PC-9 (cell line): ENCODE measurements at regions not wholly inside any gene's neighbourhood (a gene's known extent, or its start where the extent isn't known, plus 50 kb on each side); places are given as distances from the start of the nearest gene placed in this dataset.
A peak's percentile ranks its signal among the peaks of the same experiment; 100 is the strongest.

Source experiments
- BruUV-seq: library from RNA; stranded (reverse); fragments of 400-500 nt; replicated peaks from 2 replicates; lab custom pipeline; 2021; lab: Mats Ljungman, UMichigan
- CTCF ChIA-PET: fragments of 300-600 bp; sonication (Branson Sonifier 250); formaldehyde crosslinking; loops from one replicate; lab custom pipeline; 2022; ENCODE audit warnings: antibody characterized with exemption; lab: Charles Lee
- POLR2A ChIA-PET: fragments of 300-600 bp; sonication (Branson Sonifier 250); formaldehyde crosslinking; loops from one replicate; lab custom pipeline; 2022; ENCODE audit warnings: antibody characterized with exemption; ENCODE audit not compliant: unreplicated experiment; lab: Charles Lee
- DNase-seq, 2 experiments: peaks; one replicate each; pipeline versions ENCODE4 v3.0.0 to v3.0.0-alpha.2; 2015 to 2022; ENCODE audit warnings: mixed read lengths in 1 of 2
- H2AFZ ChIP-seq: fragments of 200-600 bp; sonication (generic); 2 replicates; pipeline ENCODE4 v1.8.1; 2017; ENCODE audit warnings: antibody characterized with exemption
- H3F3A ChIP-seq: fragments of 200-600 bp; sonication (generic); 2 replicates; pipeline ENCODE4 v1.8.1; 2017; ENCODE audit warnings: antibody characterized with exemption, mild to moderate bottlenecking, low read depth; ENCODE audit not compliant: insufficient read depth
- H3K27ac ChIP-seq: fragments of 200-600 bp; sonication (generic); 2 replicates; pipeline ENCODE4 v1.6.1; 2016; ENCODE audit warnings: mixed run types
- H3K27me3 ChIP-seq: fragments of 200-600 bp; sonication (generic); 2 replicates; pipeline ENCODE4 v1.6.1; 2016; ENCODE audit warnings: low read depth, mixed run types; ENCODE audit not compliant: insufficient read depth
- H3K36me3 ChIP-seq: fragments of 200-600 bp; sonication (generic); 2 replicates; pipeline ENCODE4 v1.6.1; 2016; ENCODE audit warnings: low read depth, mixed run types
- H3K4me1 ChIP-seq: fragments of 200-600 bp; sonication (generic); replicated peaks from 2 replicates; pipeline ENCODE4 v1.6.1; 2016; ENCODE audit warnings: mixed run types; ENCODE audit not compliant: insufficient read depth
- H3K4me2 ChIP-seq: fragments of 200-600 bp; sonication (generic); 2 replicates; pipeline ENCODE4 v1.6.1; 2017; ENCODE audit warnings: mixed run types
- H3K4me3 ChIP-seq: fragments of 200-600 bp; sonication (generic); 2 replicates; pipeline ENCODE4 v1.6.1; 2016; ENCODE audit warnings: mixed run types
- H3K79me2 ChIP-seq: fragments of 200-600 bp; sonication (generic); 2 replicates; pipeline ENCODE4 v1.6.1; 2017; ENCODE audit warnings: low read depth, mixed run types
- H3K9me2 ChIP-seq: fragments of 200-600 bp; sonication (generic); 2 replicates; pipeline ENCODE4 v1.8.1; 2017; ENCODE audit warnings: mild to moderate bottlenecking; ENCODE audit not compliant: insufficient read depth
- H3K9me3 ChIP-seq: fragments of 200-600 bp; sonication (generic); 2 replicates; pipeline ENCODE4 v1.8.1; 2016; ENCODE audit warnings: low read depth; ENCODE audit not compliant: insufficient read depth
- H4K20me1 ChIP-seq: fragments of 200-600 bp; sonication (generic); 2 replicates; pipeline ENCODE4 v1.8.1; 2017; ENCODE audit not compliant: insufficient read depth
- EZH2 ChIP-seq: fragments of 200-600 bp; sonication (generic); IDR thresholded peaks from 2 replicates; pipeline ENCODE4 v1.8.0; 2017; ENCODE audit warnings: antibody characterized with exemption, low read depth
- intact Hi-C: fragments of 100-400 bp; cut with micrococcal nuclease; formaldehyde crosslinking; loops from one replicate; pipeline ENCODE4 v1.10.0; 2022; ENCODE audit not compliant: unreplicated experiment
- TF ChIP-seq, protein P1 (sequence below): fragments of 200-600 bp; sonication (generic); conservative IDR thresholded peaks from 2 replicates; pipeline ENCODE4 v1.6.1; 2017; ENCODE audit warnings: mixed run types, antibody characterized with exemption, mild to moderate bottlenecking, moderate library complexity

DNA sequence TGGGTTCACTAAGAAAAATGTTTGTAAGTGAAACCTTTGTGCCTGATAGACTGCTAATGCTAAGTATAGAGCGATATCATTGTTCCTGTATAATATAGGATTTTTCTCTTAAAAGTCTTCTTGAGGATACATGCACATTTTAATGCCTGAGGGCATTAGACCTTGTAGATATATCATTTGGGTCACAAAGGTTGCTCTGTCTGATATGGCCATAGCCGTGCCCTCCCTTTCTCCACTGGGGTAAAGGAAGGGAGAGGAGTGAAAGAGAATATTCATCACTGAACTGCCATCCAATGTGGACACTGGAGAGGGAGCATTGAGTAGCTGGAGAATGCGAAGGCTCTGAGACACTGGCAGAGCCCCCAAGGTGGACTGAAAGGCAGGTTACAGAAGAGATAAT lies 442.2 kb upstream of the SPTLC3 start:
- no peaks in the 10 kb centered on the region for H3K9me3 ChIP-seq
- intact Hi-C loops = no loop called here
- DNase-seq = no peak
- TF ChIP-seq, protein P1, sequence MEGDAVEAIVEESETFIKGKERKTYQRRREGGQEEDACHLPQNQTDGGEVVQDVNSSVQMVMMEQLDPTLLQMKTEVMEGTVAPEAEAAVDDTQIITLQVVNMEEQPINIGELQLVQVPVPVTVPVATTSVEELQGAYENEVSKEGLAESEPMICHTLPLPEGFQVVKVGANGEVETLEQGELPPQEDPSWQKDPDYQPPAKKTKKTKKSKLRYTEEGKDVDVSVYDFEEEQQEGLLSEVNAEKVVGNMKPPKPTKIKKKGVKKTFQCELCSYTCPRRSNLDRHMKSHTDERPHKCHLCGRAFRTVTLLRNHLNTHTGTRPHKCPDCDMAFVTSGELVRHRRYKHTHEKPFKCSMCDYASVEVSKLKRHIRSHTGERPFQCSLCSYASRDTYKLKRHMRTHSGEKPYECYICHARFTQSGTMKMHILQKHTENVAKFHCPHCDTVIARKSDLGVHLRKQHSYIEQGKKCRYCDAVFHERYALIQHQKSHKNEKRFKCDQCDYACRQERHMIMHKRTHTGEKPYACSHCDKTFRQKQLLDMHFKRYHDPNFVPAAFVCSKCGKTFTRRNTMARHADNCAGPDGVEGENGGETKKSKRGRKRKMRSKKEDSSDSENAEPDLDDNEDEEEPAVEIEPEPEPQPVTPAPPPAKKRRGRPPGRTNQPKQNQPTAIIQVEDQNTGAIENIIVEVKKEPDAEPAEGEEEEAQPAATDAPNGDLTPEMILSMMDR = no peak
- TF ChIP-seq EZH2 = no peak
- POLR2A ChIA-PET = no interaction called here
- H3K27ac ChIP-seq = no peak overlapping the region
- H4K20me1 ChIP-seq = no peaks in the 10 kb centered on the region
- H3K36me3 ChIP-seq = no peaks in the 10 kb centered on the region
- no peaks in the 10 kb centered on the region; the same call in 1 of the 2 replicates for H3K9me2 ChIP-seq
- no TSS peak for BruUV-seq
- H3K4me1 ChIP-seq = no peaks in the 10 kb centered on the region
- no peak overlapping the region for H2AFZ ChIP-seq
- H3K4me3 ChIP-seq = no peak overlapping the region
- H3K4me2 ChIP-seq = no peak overlapping the region
- no peaks in the 10 kb centered on the region for H3F3A ChIP-seq
- no peaks in the 10 kb centered on the region for H3K27me3 ChIP-seq
- no peaks in the 10 kb centered on the region for H3K79me2 ChIP-seq
- CTCF ChIA-PET = no interaction called here

DNA sequence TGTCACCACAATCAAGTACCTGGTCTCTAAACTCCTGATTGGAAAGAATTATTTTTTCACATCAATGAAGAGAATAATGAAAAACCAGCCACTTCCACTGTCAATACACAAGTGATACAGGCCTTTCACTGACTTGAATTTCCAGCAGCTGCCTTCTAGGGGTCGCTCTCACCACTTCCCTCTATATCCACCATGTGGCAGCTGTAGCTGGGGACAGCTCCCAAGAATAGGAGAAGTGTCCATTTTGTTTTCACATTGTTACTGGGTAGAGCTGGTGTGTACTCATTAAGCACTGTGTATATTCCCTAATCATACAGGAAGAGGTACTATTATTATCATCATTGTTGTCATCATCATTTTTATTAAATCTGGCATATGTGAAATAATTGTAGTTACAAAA lies 438.4 kb upstream of the SPTLC3 start:
- H3F3A ChIP-seq = peaks cover 10% of the 10 kb centered on the region; the same call in 1 of the 2 replicates
- no peak overlapping the region for H3K4me2 ChIP-seq
- DNase-seq = no peak
- no peak overlapping the region for H3K4me3 ChIP-seq
- peaks cover 20% of the 10 kb centered on the region for H3K4me1 ChIP-seq
- TF ChIP-seq, protein P1 = peak; percentile 51
- no peak for TF ChIP-seq EZH2
- POLR2A ChIA-PET = no interaction called here
- H3K27ac ChIP-seq = no peak overlapping the region
- H3K27me3 ChIP-seq = no peaks in the 10 kb centered on the region
- H3K9me3 ChIP-seq = no peaks in the 10 kb centered on the region
- no peaks in the 10 kb centered on the region for H3K79me2 ChIP-seq
- intact Hi-C loops = no loop called here
- H3K9me2 ChIP-seq = no peaks in the 10 kb centered on the region; the same call in 1 of the 2 replicates
- no peaks in the 10 kb centered on the region for H3K36me3 ChIP-seq
- CTCF ChIA-PET = no interaction called here
- BruUV-seq = no TSS peak
- no peaks in the 10 kb centered on the region for H4K20me1 ChIP-seq
- H2AFZ ChIP-seq = no peak overlapping the region

DNA sequence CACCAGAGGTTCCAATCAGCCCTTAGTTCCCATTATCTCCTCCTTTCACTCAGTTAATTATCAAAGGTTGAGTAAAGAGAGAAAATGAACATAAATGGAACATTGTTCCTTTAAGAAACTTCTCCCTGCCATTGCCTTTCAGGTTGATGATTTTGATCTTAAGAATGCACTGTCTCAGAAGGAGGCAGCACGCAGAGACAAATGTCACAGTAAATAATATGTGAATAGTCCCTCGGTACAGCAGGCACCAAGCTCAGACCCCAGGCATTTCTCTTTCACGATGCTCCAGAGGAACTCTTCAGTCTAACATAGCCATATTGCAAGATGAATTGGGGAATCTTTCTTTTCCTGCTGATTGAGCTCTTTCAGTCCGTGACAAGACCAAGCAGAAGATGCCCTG lies 435.3 kb upstream of the SPTLC3 start:
- Histone ChIP-seq H3K9me3 (no peaks in the 10 kb centered on the region), H3K36me3 (no peaks in the 10 kb centered on the region), H3K79me2 (no peaks in the 10 kb centered on the region), H3K27me3 (no peaks in the 10 kb centered on the region; the same call in 1 of the 2 replicates), H3K27ac (no peak overlapping the region), H3K4me1 (peaks cover 20% of the 10 kb centered on the region), H3K4me3 (peak overlapping the region; percentile 5; the same call in 1 of the 2 replicates), H3F3A (peaks cover 10% of the 10 kb centered on the region; the same call in 1 of the 2 replicates), H3K4me2 (peak overlapping the region; percentile 55), H2AFZ (peak overlapping the region; percentile 39; the same call in 1 of the 2 replicates), H3K9me2 (no peaks in the 10 kb centered on the region; the same call in 1 of the 2 replicates), H4K20me1 (no peaks in the 10 kb centered on the region)
- ChIA-PET CTCF (no interaction called here), POLR2A (no interaction called here)
- intact Hi-C loops = no loop called here
- DNase-seq = no peak
- TF ChIP-seq, protein P1 = no peak
- TF ChIP-seq EZH2 = no peak
- no TSS peak for BruUV-seq
